IMR-90 (cell line): ENCODE measurements at regions not wholly inside any gene's neighbourhood (a gene's known extent, or its start where the extent isn't known, plus 50 kb on each side); places are given as distances from the start of the nearest gene placed in this dataset.

Experiments
- CEBPB ChIP-seq: IDR thresholded peaks from 2 replicates; pipeline ENCODE4 v1.6.1; 2012; ENCODE audit warnings: low read depth, low read length, improper control_type of control experiment
- CHD1 ChIP-seq: IDR thresholded peaks from 2 replicates; pipeline ENCODE4 v1.6.1; 2012; ENCODE audit warnings: low read depth, low read length, improper control_type of control experiment
- NFE2L2 ChIP-seq: fragments of 150-350 bp; IDR thresholded peaks from 2 replicates; pipeline ENCODE4 v1.6.1; 2016; ENCODE audit warnings: low read depth, mild to moderate bottlenecking, low read length
- POLR2A ChIP-seq: IDR thresholded peaks from 2 replicates; pipeline ENCODE4 v1.6.1; 2012; ENCODE audit warnings: mild to moderate bottlenecking, low read depth, low read length
- RCOR1 ChIP-seq: IDR thresholded peaks from 2 replicates; pipeline ENCODE4 v1.6.1; 2012; ENCODE audit warnings: mild to moderate bottlenecking, low read length, improper control_type of control experiment; ENCODE audit not compliant: insufficient replicate concordance
- SMC3 ChIP-seq: fragments of 150-350 bp; IDR thresholded peaks from 2 replicates; pipeline ENCODE4 v1.6.1; 2016; ENCODE audit warnings: low read depth, mild to moderate bottlenecking, antibody characterized with exemption, low read length, moderate library complexity
- TF ChIP-seq, protein P1 (sequence below): conservative IDR thresholded peaks from 2 replicates; pipeline ENCODE4 v1.5.1; 2012; ENCODE audit warnings: mild to moderate bottlenecking, low read depth, low read length, improper control_type of control experiment
- TF ChIP-seq, protein P2 (sequence below): fragments of 150-350 bp; IDR thresholded peaks from 2 replicates; pipeline ENCODE4 v1.6.1; 2017; ENCODE audit warnings: mild to moderate bottlenecking, antibody characterized with exemption, low read length, low read depth

DNA sequence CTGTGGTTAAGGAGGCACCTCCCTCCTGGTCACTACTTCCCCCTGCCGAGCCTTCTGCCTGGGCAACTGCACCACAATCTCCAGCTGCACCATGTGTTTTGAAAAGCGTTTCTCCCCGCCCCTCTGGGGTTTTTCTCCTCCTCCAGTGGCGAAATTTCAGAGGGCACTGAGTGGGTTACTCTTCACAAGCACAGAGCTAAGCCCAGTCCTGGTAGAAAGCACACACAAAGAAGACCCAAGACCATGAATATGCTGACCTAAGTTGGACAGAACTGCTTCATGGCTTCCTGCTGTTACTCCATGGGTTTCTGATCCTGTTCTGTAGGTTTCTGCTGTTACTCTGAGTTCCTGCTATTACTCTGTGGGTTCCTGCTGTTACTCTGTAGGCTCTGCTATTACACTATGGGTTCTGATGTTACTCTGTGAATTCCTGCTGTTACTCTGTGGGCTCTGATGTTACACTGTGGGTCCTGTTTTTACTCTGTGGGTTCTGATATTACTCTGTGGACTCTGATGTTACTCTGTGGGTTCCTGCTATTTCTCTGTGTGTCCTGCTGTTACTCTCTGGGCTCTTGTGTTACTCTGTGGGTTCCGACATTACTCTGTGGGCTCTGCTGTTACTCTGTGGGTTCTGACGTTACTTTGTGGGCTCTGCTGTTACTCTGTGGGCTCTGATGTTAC, 216.6 kb downstream of the RTP5 start:
- TF ChIP-seq, protein P1, sequence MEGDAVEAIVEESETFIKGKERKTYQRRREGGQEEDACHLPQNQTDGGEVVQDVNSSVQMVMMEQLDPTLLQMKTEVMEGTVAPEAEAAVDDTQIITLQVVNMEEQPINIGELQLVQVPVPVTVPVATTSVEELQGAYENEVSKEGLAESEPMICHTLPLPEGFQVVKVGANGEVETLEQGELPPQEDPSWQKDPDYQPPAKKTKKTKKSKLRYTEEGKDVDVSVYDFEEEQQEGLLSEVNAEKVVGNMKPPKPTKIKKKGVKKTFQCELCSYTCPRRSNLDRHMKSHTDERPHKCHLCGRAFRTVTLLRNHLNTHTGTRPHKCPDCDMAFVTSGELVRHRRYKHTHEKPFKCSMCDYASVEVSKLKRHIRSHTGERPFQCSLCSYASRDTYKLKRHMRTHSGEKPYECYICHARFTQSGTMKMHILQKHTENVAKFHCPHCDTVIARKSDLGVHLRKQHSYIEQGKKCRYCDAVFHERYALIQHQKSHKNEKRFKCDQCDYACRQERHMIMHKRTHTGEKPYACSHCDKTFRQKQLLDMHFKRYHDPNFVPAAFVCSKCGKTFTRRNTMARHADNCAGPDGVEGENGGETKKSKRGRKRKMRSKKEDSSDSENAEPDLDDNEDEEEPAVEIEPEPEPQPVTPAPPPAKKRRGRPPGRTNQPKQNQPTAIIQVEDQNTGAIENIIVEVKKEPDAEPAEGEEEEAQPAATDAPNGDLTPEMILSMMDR = no peak
- TF ChIP-seq, protein P2, sequence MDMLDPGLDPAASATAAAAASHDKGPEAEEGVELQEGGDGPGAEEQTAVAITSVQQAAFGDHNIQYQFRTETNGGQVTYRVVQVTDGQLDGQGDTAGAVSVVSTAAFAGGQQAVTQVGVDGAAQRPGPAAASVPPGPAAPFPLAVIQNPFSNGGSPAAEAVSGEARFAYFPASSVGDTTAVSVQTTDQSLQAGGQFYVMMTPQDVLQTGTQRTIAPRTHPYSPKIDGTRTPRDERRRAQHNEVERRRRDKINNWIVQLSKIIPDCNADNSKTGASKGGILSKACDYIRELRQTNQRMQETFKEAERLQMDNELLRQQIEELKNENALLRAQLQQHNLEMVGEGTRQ = no peak
- no peak for TF ChIP-seq POLR2A
- TF ChIP-seq RCOR1 = no peak
- TF ChIP-seq CEBPB = no peak
- TF ChIP-seq SMC3 = no peak
- no peak for TF ChIP-seq NFE2L2
- TF ChIP-seq CHD1 = no peak
